ENCODE measurements at regions not wholly inside any gene's neighbourhood (a gene's known extent, or its start where the extent isn't known, plus 50 kb on each side); places are given as distances from the start of the nearest gene placed in this dataset.

DNA sequence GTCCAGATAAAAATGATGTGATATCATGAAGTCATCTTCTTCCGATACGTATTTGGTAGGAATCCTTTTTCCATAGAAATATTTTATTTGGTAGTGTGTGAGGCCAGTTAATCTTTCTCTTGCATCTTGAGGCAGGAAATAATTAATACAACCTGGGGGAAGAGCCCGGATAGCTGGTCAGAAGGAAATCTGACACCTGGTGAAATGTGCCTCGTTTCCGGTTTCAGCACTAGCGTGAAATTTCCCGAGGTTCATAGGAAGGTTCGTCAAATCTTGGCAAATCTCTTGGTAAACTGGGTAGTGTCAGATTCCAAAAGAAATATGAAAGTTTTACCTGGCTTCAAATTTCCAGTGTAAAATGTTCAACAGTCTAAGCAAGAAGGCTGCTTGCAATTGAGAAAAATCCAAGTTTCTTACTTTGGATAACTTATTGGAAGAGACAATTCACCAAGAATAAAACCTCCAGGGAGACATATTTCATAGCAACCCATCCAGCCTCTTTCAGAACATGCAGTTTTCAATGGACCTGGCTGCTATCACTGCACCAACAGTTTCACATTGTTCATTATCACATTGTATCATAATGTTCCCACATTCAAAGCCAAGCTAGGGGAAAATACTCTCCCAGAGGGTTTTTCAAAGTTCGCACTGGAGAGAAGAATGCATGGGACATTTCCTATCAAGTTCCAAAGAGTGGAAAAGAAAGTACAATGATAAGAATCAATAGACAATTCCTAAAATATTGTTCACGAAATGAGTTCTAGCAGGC, 454.5 kb upstream of the CITED2 start:
- Histone ChIP-seq H3K27ac (ENCODE audit: low read length) (no peak overlapping the region), H3K4me1 (ENCODE audit: control insufficient read depth in 1 of 2, insufficient read depth in 2 of 2, low read length in 2 of 2) (no peaks in the 10 kb centered on the region), H3K9me3 (ENCODE audit: control insufficient read depth in 1 of 2, low read length in 2 of 2) (no peaks in the 10 kb centered on the region), H3K4me3 (ENCODE audit: low read depth in 1 of 2, low read length in 2 of 2) (no peak overlapping the region), H3K36me3 (ENCODE audit: control insufficient read depth in 1 of 2, insufficient read depth in 2 of 2, low read length in 2 of 2) (no peaks in the 10 kb centered on the region), H3K27me3 (ENCODE audit: low read depth, low read length) (no peaks in the 10 kb centered on the region)

DNA sequence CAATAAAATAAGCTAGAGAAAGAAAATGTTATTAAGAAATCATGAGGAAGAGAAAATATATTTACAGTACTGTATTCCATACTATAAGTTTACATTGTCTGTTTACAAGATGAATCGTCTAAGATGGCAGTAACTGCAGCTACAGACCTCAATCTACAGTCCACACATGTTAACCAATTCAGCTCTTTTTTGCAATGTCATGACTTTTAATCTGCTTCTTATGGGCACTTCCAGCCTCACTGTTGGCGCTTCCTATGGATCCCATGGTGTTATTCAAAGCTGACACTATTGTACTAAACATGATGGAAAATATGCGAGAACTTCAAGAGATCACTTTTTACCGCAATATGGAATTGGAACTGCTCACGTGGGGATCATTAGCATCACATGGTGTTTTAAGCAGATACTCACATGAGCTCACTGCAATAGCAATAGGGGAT, 451.5 kb upstream of the CITED2 start:
- no peaks in the 10 kb centered on the region for H3K9me3 ChIP-seq (ENCODE audit: control insufficient read depth in 1 of 2, low read length in 2 of 2)
- H3K4me3 ChIP-seq (ENCODE audit: low read depth in 1 of 2, low read length in 2 of 2), result no peak overlapping the region
- no peaks in the 10 kb centered on the region for H3K36me3 ChIP-seq (ENCODE audit: control insufficient read depth in 1 of 2, insufficient read depth in 2 of 2, low read length in 2 of 2)
- H3K4me1 ChIP-seq (ENCODE audit: control insufficient read depth in 1 of 2, insufficient read depth in 2 of 2, low read length in 2 of 2), result no peaks in the 10 kb centered on the region
- no peak overlapping the region for H3K27ac ChIP-seq (ENCODE audit: low read length)
- H3K27me3 ChIP-seq (ENCODE audit: low read depth, low read length), result no peaks in the 10 kb centered on the region

DNA sequence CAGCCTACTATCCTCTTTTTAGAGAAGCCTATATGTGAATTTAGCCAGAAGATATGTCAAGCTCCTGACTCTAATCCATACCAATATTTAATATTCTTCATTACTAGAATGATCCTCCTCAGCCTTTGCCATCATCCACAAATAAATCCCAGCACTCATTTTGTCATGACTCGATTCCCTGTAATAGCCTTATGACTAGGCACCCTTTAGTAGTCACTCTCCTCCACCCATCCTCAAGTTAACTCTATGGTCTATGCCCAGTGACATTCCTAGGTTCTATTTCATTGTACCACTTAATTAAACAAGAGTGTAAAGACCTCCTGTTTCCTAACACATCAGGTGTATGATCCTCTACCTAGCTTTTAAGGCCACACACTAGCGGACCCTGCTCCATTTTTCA, 450.4 kb upstream of the CITED2 start:
- Histone ChIP-seq H3K4me3 (ENCODE audit: low read depth in 1 of 2, low read length in 2 of 2) (no peak overlapping the region), H3K27ac (ENCODE audit: low read length) (no peak overlapping the region), H3K36me3 (ENCODE audit: control insufficient read depth in 1 of 2, insufficient read depth in 2 of 2, low read length in 2 of 2) (no peaks in the 10 kb centered on the region), H3K4me1 (ENCODE audit: control insufficient read depth in 1 of 2, insufficient read depth in 2 of 2, low read length in 2 of 2) (no peaks in the 10 kb centered on the region), H3K27me3 (ENCODE audit: low read depth, low read length) (no peaks in the 10 kb centered on the region), H3K9me3 (ENCODE audit: control insufficient read depth in 1 of 2, low read length in 2 of 2) (no peaks in the 10 kb centered on the region)

DNA sequence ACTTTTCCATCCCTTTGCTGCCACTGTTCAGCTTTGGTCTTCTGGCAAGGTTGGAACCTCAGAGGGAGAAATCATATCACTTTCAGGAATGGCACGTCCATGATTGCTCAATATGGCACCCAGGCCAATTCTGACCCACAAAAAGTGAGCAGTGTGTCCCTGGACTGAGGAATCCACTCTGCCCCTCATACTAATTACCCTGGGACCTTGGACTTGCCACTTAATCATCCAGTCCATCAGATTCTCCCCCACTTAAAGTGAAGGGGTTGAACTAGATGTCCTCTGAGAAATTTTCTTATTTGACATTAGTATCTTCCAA, 449.3 kb upstream of the CITED2 start:
- Histone ChIP-seq H3K9me3 (ENCODE audit: control insufficient read depth in 1 of 2, low read length in 2 of 2) (no peaks in the 10 kb centered on the region), H3K27ac (ENCODE audit: low read length) (no peak overlapping the region), H3K36me3 (ENCODE audit: control insufficient read depth in 1 of 2, insufficient read depth in 2 of 2, low read length in 2 of 2) (no peaks in the 10 kb centered on the region), H3K27me3 (ENCODE audit: low read depth, low read length) (no peaks in the 10 kb centered on the region), H3K4me1 (ENCODE audit: control insufficient read depth in 1 of 2, insufficient read depth in 2 of 2, low read length in 2 of 2) (no peaks in the 10 kb centered on the region), H3K4me3 (ENCODE audit: low read depth in 1 of 2, low read length in 2 of 2) (no peak overlapping the region)

DNA sequence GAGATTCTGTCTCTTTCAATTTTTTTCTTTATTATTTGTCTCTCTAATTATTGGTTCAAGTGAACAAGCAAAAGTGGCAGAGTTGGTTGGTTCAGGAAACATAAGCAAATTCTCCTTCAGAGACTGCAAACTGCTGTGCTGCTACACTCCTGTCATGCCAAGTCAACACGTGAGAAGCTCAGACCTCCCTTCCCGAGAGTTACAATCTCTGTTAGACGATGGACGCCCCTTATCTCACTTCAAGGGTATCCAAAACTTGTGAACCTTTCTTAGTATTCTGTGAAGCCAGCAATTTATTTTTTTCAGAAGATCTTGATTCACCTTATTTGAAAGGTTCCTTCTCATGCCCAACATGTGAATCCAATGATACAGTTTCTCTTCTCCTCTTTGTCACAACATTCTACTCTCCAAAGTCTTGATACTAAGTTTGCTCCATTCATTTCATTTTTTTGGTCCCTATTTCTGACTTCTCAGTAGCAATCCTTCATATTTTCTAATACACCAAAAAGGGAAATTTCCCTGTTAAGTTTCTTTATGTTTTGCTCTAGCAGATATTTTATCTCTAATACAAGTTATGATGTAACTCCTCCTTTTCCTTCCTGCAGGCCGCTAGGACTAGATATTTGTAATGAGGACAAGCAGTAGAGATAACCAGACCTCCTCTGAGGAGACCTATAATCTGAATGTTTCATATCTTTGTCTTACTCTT, 448.8 kb upstream of the CITED2 start:
- H3K4me3 ChIP-seq (ENCODE audit: low read depth in 1 of 2, low read length in 2 of 2), result no peak overlapping the region
- no peak overlapping the region for H3K27ac ChIP-seq (ENCODE audit: low read length)
- H3K27me3 ChIP-seq (ENCODE audit: low read depth, low read length), result no peaks in the 10 kb centered on the region
- H3K36me3 ChIP-seq (ENCODE audit: control insufficient read depth in 1 of 2, insufficient read depth in 2 of 2, low read length in 2 of 2), result no peaks in the 10 kb centered on the region
- H3K9me3 ChIP-seq (ENCODE audit: control insufficient read depth in 1 of 2, low read length in 2 of 2), result no peaks in the 10 kb centered on the region
- H3K4me1 ChIP-seq (ENCODE audit: control insufficient read depth in 1 of 2, insufficient read depth in 2 of 2, low read length in 2 of 2), result no peaks in the 10 kb centered on the region

DNA sequence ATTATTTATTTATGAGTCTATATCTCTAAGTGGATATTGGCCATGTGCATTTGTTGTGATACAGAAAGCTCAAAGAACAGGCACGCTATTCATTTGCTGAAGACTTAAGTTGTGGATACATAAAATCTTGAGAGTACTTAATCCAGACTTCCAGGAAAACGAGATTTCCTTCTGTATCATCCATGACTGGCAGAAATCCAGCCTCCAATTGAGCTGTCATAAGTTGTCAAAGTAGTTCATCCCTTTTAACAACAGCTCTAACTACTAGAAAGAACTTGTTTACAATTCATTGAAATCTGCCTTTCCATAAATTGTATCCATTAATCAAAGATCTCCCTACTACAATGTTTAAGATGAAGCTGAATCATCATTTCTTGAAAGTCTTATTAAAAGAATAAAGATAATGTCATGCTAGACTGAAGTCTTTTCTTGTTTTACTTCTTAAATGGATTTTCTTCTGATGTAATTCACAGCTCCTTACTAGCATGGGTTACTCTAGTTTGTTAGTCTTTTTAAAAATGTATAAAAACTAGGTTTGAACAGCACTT, 447.3 kb upstream of the CITED2 start:
- Histone ChIP-seq H3K9me3 (ENCODE audit: control insufficient read depth in 1 of 2, low read length in 2 of 2) (no peaks in the 10 kb centered on the region), H3K36me3 (ENCODE audit: control insufficient read depth in 1 of 2, insufficient read depth in 2 of 2, low read length in 2 of 2) (no peaks in the 10 kb centered on the region), H3K27ac (ENCODE audit: low read length) (no peak overlapping the region), H3K27me3 (ENCODE audit: low read depth, low read length) (no peaks in the 10 kb centered on the region), H3K4me3 (ENCODE audit: low read depth in 1 of 2, low read length in 2 of 2) (no peak overlapping the region), H3K4me1 (ENCODE audit: control insufficient read depth in 1 of 2, insufficient read depth in 2 of 2, low read length in 2 of 2) (no peaks in the 10 kb centered on the region)

DNA sequence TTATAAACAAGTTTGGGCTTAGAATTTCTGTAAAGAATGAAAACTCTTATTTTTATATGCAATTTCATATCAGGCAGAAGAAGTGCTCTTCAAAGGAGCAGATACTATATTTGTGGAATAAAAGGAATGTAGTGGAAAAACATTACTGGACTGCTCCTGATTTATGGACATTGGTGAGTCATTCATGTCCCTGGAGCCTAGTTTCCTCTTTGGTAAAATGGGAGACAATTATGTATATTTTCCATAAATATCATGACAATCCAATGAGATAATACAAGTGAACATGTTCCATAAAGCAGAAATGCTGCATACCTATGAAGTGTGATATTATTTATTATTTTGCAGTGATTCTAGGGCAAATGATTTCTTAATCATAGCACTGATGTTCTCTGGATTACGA, 445.8 kb upstream of the CITED2 start:
- H3K9me3 ChIP-seq (ENCODE audit: control insufficient read depth in 1 of 2, low read length in 2 of 2), result no peaks in the 10 kb centered on the region
- H3K36me3 ChIP-seq (ENCODE audit: control insufficient read depth in 1 of 2, insufficient read depth in 2 of 2, low read length in 2 of 2), result no peaks in the 10 kb centered on the region
- no peak overlapping the region for H3K4me3 ChIP-seq (ENCODE audit: low read depth in 1 of 2, low read length in 2 of 2)
- no peaks in the 10 kb centered on the region for H3K4me1 ChIP-seq (ENCODE audit: control insufficient read depth in 1 of 2, insufficient read depth in 2 of 2, low read length in 2 of 2)
- H3K27ac ChIP-seq (ENCODE audit: low read length), result no peak overlapping the region
- H3K27me3 ChIP-seq (ENCODE audit: low read depth, low read length), result no peaks in the 10 kb centered on the region

DNA sequence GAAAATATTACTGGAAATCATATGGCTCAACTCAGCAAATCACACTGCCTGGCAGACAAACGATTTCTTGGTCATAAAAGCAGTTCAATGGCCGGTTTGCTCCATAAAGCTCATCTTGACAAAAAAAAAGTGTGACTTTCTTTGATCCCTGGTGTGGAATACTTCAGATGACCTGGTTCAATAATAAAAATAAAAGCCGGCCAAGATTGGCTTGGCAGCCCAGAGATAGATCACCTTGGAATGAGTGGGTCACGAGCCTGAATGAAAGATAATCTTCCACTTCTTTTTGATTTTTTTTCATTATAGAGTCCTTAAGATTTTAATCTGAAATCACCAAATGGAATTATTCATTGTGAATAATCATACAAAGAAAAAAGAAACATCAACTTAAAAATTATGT, 445.3 kb upstream of the CITED2 start:
- H3K36me3 ChIP-seq (ENCODE audit: control insufficient read depth in 1 of 2, insufficient read depth in 2 of 2, low read length in 2 of 2), result no peaks in the 10 kb centered on the region
- no peaks in the 10 kb centered on the region for H3K9me3 ChIP-seq (ENCODE audit: control insufficient read depth in 1 of 2, low read length in 2 of 2)
- H3K27me3 ChIP-seq (ENCODE audit: low read depth, low read length), result no peaks in the 10 kb centered on the region
- H3K4me3 ChIP-seq (ENCODE audit: low read depth in 1 of 2, low read length in 2 of 2), result no peak overlapping the region
- H3K27ac ChIP-seq (ENCODE audit: low read length), result no peak overlapping the region
- H3K4me1 ChIP-seq (ENCODE audit: control insufficient read depth in 1 of 2, insufficient read depth in 2 of 2, low read length in 2 of 2), result no peaks in the 10 kb centered on the region

DNA sequence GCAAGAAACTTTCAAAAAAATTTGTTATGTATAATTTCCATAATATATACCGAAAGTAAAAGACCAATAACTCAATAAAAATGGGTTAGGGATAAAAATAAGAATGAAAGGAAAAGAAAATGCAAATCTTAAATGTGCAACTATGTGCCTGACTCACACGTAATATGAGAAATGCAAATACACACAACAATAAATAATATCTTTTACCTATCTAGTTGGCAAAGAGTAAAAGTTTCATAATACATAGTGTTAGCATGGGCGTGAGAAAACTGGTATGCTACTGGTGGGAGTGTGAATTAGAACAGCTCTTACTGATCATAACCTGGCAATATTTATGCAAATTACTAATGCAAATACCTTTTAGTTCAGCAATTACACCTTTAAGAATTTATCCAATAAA, 438.5 kb upstream of the CITED2 start:
- no peaks in the 10 kb centered on the region for H3K9me3 ChIP-seq (ENCODE audit: control insufficient read depth in 1 of 2, low read length in 2 of 2)
- no peaks in the 10 kb centered on the region for H3K27me3 ChIP-seq (ENCODE audit: low read depth, low read length)
- no peaks in the 10 kb centered on the region for H3K36me3 ChIP-seq (ENCODE audit: control insufficient read depth in 1 of 2, insufficient read depth in 2 of 2, low read length in 2 of 2)
- H3K4me1 ChIP-seq (ENCODE audit: control insufficient read depth in 1 of 2, insufficient read depth in 2 of 2, low read length in 2 of 2), result no peaks in the 10 kb centered on the region
- no peak overlapping the region for H3K4me3 ChIP-seq (ENCODE audit: low read depth in 1 of 2, low read length in 2 of 2)
- H3K27ac ChIP-seq (ENCODE audit: low read length), result no peak overlapping the region

DNA sequence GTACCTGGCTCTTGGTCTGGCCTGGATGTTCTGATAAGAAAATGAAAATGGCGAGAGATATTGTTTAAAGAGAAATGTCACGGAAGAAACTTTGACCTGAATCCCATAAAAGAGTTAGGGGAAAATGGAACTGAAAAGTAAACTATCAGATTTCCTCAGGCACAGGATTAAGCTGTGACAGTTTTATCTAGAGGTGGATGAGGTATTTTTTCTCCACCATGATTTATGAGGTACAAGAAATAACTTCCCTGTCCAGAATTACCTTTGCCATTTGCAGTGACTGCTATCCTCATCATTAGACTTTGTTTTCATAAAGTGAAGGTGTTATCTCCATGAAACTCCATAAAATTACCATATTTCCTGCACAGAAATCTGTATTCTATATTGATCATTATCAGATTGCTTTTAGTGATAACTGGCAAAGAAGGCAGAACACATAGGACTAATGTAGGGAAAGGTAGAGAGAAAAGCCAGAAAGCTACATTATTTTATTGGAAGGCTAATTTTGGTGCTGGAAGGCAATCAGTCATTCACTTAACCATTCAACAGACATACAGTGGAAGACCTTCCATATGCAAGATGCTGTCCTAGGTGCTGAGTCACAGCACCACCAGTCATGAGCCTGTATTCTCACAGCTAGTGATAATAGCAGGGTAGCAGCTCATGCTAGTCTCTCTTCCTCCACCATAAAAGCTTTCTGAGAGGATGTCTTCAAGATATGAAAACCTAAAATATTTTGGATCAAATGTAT, 427.3 kb upstream of the CITED2 start:
- Histone ChIP-seq H3K9me3 (ENCODE audit: control insufficient read depth in 1 of 2, low read length in 2 of 2) (no peaks in the 10 kb centered on the region), H3K4me1 (ENCODE audit: control insufficient read depth in 1 of 2, insufficient read depth in 2 of 2, low read length in 2 of 2) (no peaks in the 10 kb centered on the region), H3K36me3 (ENCODE audit: control insufficient read depth in 1 of 2, insufficient read depth in 2 of 2, low read length in 2 of 2) (no peaks in the 10 kb centered on the region), H3K27ac (ENCODE audit: low read length) (no peak overlapping the region), H3K4me3 (ENCODE audit: low read depth in 1 of 2, low read length in 2 of 2) (no peak overlapping the region), H3K27me3 (ENCODE audit: low read depth, low read length) (no peaks in the 10 kb centered on the region)

DNA sequence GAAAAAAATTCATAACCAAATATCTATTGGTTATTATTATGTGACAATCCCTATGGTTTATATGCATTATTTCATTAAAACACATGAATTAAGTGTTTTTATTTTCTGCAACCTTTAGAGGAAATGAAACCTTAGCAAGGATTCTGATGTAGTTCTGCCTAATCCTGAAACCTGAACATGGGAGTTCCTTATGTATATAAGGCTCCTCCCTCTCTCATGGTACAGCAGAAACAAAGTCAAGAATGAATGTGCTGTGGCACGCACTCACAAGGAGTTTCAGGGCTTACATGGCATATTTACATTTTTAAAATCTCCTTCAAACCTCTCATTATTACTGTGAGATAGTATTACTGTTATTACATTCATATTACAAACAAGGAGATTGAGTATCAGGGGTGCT, 426.4 kb upstream of the CITED2 start:
- Histone ChIP-seq H3K9me3 (ENCODE audit: control insufficient read depth in 1 of 2, low read length in 2 of 2) (no peaks in the 10 kb centered on the region), H3K36me3 (ENCODE audit: control insufficient read depth in 1 of 2, insufficient read depth in 2 of 2, low read length in 2 of 2) (no peaks in the 10 kb centered on the region), H3K4me1 (ENCODE audit: control insufficient read depth in 1 of 2, insufficient read depth in 2 of 2, low read length in 2 of 2) (no peaks in the 10 kb centered on the region), H3K4me3 (ENCODE audit: low read depth in 1 of 2, low read length in 2 of 2) (no peak overlapping the region), H3K27me3 (ENCODE audit: low read depth, low read length) (no peaks in the 10 kb centered on the region), H3K27ac (ENCODE audit: low read length) (no peak overlapping the region)
